ENCODE measurements at regions not wholly inside any gene's neighbourhood (a gene's known extent, or its start where the extent isn't known, plus 50 kb on each side); places are given as distances from the start of the nearest gene placed in this dataset.

DNA sequence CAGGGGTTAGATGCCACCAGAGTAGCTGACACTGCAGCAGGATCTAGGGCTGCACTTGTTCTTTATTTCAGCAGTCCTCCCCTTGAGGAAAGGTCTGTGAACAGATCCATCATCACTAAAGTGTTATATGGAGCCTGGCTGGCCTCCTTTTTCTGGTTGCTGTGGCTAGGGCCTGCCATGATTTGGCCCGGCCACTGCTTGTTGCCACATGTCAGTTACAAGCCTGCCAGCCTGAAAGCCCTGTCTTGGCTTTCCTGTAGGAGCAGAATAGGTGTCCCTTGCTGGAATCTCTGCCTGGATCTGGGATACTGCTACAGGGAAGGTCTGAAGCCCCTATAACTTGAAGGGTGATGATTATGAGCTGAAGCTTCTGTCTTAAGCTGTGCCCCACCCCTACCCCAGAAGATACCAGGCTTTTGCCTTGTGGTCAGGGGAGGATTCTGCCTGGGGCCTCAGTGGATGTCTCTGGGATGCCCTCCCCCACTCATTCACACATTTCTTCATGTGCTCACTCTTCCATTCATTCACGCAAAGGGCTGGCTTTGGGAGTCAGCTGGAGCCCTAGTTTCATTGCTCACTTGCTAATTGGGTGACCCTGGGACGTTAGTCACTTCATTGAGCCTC is 64.7 kb downstream of the NDUFS5 start:
- no peak overlapping the region for H3K4me3 ChIP-seq (ENCODE audit: control insufficient read depth, low read depth, low read length)
- TF ChIP-seq, protein P1, sequence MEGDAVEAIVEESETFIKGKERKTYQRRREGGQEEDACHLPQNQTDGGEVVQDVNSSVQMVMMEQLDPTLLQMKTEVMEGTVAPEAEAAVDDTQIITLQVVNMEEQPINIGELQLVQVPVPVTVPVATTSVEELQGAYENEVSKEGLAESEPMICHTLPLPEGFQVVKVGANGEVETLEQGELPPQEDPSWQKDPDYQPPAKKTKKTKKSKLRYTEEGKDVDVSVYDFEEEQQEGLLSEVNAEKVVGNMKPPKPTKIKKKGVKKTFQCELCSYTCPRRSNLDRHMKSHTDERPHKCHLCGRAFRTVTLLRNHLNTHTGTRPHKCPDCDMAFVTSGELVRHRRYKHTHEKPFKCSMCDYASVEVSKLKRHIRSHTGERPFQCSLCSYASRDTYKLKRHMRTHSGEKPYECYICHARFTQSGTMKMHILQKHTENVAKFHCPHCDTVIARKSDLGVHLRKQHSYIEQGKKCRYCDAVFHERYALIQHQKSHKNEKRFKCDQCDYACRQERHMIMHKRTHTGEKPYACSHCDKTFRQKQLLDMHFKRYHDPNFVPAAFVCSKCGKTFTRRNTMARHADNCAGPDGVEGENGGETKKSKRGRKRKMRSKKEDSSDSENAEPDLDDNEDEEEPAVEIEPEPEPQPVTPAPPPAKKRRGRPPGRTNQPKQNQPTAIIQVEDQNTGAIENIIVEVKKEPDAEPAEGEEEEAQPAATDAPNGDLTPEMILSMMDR (conservative IDR thresholded peaks at IDR 0.05; ENCODE audit: control insufficient read depth, insufficient read depth, low read depth, low read length): no peak
- DNase-seq (ENCODE audit: low read depth): no peak

DNA sequence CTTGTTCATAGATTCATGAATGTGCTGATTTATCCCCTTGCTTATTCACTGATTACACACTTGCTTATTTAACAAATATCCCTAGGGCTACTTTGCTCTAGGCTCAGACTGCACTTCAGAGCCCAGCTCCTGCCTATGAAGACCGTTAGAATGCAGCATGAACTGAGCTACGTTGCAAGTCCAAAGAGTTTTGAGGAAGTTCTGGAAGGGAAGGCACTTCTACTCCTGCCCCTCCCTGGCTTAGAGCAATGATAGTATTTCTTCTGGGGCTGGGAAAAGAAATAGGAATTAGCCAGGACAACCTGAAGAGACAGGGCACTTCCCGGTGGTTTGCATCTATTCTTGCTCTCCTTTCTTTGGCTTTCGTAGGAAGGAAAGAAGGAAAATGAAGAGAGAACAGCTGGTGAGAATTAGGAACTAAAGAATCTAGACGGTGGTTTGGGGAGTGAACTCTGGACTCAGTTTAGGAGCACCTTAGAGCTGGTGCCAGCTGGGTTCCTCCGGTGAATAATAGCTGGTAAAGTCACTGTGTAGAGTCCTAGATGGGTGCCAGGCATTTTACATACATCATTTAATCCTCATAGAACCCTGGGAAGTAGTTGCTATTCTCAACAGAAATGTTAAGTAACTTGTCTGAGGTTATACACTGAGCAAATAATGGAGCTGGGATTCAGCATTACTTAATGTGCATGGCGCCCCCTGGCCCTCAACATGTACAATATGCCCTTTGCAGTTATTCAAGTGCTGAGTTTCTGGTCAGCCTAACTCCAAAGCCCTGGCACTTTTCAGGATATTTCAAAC is 65.9 kb downstream of the NDUFS5 start:
- DNase-seq (ENCODE audit: low read depth): peak; percentile 84
- H3K4me3 ChIP-seq (ENCODE audit: control insufficient read depth, low read depth, low read length): no peak overlapping the region
- TF ChIP-seq, protein P1 (conservative IDR thresholded peaks at IDR 0.05; ENCODE audit: control insufficient read depth, insufficient read depth, low read depth, low read length): peak; percentile 89

DNA sequence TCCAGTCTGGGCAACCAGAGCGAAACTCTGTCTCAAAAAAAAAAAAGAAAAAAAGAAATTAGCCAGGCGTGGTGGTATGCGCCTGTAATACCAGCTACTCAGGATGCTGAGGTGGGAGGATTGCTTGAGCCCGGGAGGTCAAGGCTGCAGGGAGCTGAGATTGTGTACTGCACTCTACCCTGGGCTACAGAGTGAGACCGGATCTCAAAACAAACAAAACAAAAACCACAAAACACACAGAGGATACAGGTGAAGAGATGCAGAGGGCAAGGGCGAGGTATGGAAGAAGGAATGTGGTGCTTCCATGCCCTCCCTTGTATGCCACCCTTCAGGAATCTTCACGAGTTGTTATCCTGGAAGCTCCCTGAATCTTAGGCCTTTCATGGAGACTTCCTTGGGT is 68.5 kb downstream of the NDUFS5 start:
- DNase-seq (ENCODE audit: low read depth): no peak
- no peak overlapping the region for H3K4me3 ChIP-seq (ENCODE audit: control insufficient read depth, low read depth, low read length)
- TF ChIP-seq, protein P1 (conservative IDR thresholded peaks at IDR 0.05; ENCODE audit: control insufficient read depth, insufficient read depth, low read depth, low read length): no peak

DNA sequence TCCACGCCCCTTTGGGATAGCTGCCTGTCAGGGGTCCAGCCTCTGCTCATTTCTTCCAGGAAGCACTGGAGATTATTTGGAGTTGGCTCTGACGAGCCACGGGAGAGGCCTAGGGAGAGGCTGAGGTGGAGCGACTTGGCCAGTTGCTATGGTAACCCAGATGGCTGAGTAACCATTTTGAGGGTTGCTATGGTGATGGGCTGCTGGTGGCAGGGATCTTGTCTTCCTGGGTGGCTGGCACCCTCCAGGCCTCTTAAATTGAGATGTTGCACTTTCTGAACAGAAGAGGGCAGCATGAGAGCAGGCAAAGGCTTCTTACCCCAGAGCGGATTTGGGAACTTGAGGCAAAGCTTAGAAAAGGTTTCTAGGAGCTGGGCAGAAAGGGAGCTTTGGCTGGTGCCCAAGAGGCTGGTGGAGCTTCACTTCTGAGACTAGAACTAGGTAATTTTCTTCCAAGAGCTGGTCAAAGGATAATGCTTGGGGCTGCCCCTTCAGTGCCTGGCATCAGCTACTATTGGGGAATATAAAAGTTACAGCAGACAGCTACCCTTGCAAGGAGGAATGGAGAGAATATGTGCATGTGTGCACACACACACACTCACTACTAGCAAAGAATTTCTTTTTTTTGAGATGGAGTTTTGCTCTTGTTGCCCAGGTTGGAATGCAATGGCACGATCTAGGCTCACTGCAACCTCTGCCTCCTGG is 72.5 kb downstream of the NDUFS5 start:
- TF ChIP-seq, protein P1 (conservative IDR thresholded peaks at IDR 0.05; ENCODE audit: control insufficient read depth, insufficient read depth, low read depth, low read length): peak; percentile 82
- peak; percentile 94 for DNase-seq (ENCODE audit: low read depth)
- H3K4me3 ChIP-seq (ENCODE audit: control insufficient read depth, low read depth, low read length): no peak overlapping the region

DNA sequence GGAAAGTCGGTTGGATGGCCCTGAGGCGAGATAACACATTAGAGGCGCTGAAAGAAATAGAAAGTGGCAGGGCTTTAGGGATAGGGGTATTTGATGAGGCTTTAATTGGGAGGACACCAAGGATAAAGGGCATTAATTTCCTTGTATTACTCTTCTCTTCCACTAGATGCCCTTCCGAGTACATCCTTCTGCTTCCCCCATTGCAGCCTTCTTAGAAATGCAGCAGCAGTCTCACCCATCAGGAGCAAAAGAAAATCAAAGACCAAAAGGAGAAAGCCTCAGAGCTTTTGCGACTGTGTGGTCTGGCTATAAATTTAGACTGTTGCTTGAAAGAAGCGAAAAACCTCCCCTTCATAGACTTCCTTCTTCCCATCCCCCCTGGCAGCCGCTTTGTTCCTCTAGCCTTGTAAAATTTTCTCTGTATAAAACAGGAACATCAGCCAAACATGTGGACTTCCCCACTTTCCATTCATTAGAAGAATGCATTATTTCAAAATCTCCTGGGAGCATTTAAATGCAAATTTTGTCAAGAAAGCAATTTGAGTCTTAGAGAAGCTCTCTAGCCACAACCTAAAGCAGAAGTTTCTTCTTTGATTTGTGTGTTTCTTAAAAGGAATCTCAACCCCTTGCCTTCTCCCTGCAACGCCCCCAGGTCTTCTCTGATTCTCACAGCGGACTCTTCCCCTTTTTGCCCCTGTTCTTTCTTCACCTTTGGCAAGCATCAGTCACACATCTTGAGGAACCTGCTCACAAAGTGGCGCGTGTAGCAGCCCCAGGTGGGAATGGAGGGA is 76.6 kb downstream of the NDUFS5 start:
- TF ChIP-seq, protein P1 (conservative IDR thresholded peaks at IDR 0.05; ENCODE audit: control insufficient read depth, insufficient read depth, low read depth, low read length): peak; percentile 87
- no peak overlapping the region for H3K4me3 ChIP-seq (ENCODE audit: control insufficient read depth, low read depth, low read length)
- DNase-seq (ENCODE audit: low read depth): peak; percentile 82

Data from fibroblast of mammary gland (primary cell).